Mesenchymal stem cell (in vitro differentiated cells and primary cell): ENCODE measurements at regions not wholly inside any gene's neighbourhood (a gene's known extent, or its start where the extent isn't known, plus 50 kb on each side); places are given as distances from the start of the nearest gene placed in this dataset.
A peak's percentile ranks its signal among the peaks of the same experiment; 100 is the strongest.

Experiments
- DNase-seq: peaks from one replicate; pipeline ENCODE4 v3.0.0-alpha.2; 2013
- H2AFZ ChIP-seq: one replicate; pipeline ENCODE4 v1.6.1; 2013; ENCODE audit warnings: low read depth, mild to moderate bottlenecking, control low read depth, inconsistent platforms, low read length, moderate library complexity
- H2AK5ac ChIP-seq: 2 replicates; pipeline ENCODE4 v1.6.1; 2013; ENCODE audit warnings: low read length, moderate library complexity, mild to moderate bottlenecking, inconsistent platforms; ENCODE audit not compliant: severe bottlenecking
- H2BK120ac ChIP-seq: one replicate; pipeline ENCODE4 v1.6.1; 2013; ENCODE audit warnings: low read depth, mild to moderate bottlenecking, inconsistent platforms, low read length, moderate library complexity
- H2BK12ac ChIP-seq, 2 experiments: one replicate each; pipeline ENCODE4 v1.6.1; 2013; ENCODE audit warnings: inconsistent platforms in 2 of 2, low read length in 2 of 2, mild to moderate bottlenecking in 2 of 2, moderate library complexity in 2 of 2, control low read depth in 1 of 2
- H2BK15ac ChIP-seq: one replicate; pipeline ENCODE4 v1.6.1; 2013; ENCODE audit warnings: mild to moderate bottlenecking, low read depth, inconsistent platforms; ENCODE audit not compliant: poor library complexity, severe bottlenecking
- H2BK5ac ChIP-seq: 2 replicates; pipeline ENCODE4 v1.6.1; 2013; ENCODE audit warnings: low read depth, mild to moderate bottlenecking, low read length, control low read depth, inconsistent platforms; ENCODE audit not compliant: poor library complexity, severe bottlenecking
- H3K14ac ChIP-seq, 2 experiments: one replicate each; pipeline ENCODE4 v1.6.1; 2013; ENCODE audit warnings: inconsistent platforms in 2 of 2, low read length in 2 of 2, control low read depth in 1 of 2, mild to moderate bottlenecking in 1 of 2, moderate library complexity in 1 of 2
- H3K18ac ChIP-seq, 2 experiments: one replicate each; pipeline ENCODE4 v1.6.1; 2013; ENCODE audit warnings: inconsistent platforms in 2 of 2, low read length in 2 of 2, control low read depth in 1 of 2, low read depth in 1 of 2, mild to moderate bottlenecking in 1 of 2
- H3K23ac ChIP-seq, 2 experiments: one replicate each; pipeline ENCODE4 v1.6.1; 2013; ENCODE audit warnings: inconsistent platforms in 2 of 2, low read length in 2 of 2, mild to moderate bottlenecking in 2 of 2, moderate library complexity in 2 of 2, control low read depth in 1 of 2
- H3K27ac ChIP-seq: 2 replicates; pipeline ENCODE4 v1.5.1; 2013; ENCODE audit warnings: mild to moderate bottlenecking, moderate library complexity, low read length, control low read depth, inconsistent platforms; ENCODE audit not compliant: poor library complexity, severe bottlenecking
- H3K27me3 ChIP-seq, 2 experiments: 2 replicates each; pipeline versions ENCODE4 v1.6.1 to v1.7.0; 2013; ENCODE audit warnings: low read length in 2 of 2, mild to moderate bottlenecking in 2 of 2, moderate library complexity in 2 of 2, control low read depth in 1 of 2, inconsistent platforms in 1 of 2; ENCODE audit not compliant: control insufficient read depth in 1 of 2, insufficient read depth in 1 of 2
- H3K36me3 ChIP-seq, 2 experiments: 2 replicates each; pipeline versions ENCODE4 v1.6.1 to v1.7.0; 2013; ENCODE audit warnings: low read length in 2 of 2, control low read depth in 1 of 2, inconsistent platforms in 1 of 2, low read depth in 1 of 2, mild to moderate bottlenecking in 1 of 2; ENCODE audit not compliant: insufficient read depth in 2 of 2, control insufficient read depth in 1 of 2
- H3K4ac ChIP-seq, 2 experiments: one replicate each; pipeline ENCODE4 v1.6.1; 2013; ENCODE audit warnings: inconsistent platforms in 2 of 2, low read length in 2 of 2, mild to moderate bottlenecking in 2 of 2, moderate library complexity in 2 of 2, control low read depth in 1 of 2, low read depth in 1 of 2
- H3K4me1 ChIP-seq: 2 replicates; pipeline ENCODE4 v1.6.1; 2013; ENCODE audit warnings: low read depth, low read length, control low read depth; ENCODE audit not compliant: control insufficient read depth, insufficient read depth
- H3K4me2 ChIP-seq: 2 replicates; pipeline ENCODE4 v1.6.1; 2013; ENCODE audit warnings: low read length, mild to moderate bottlenecking, inconsistent platforms; ENCODE audit not compliant: poor library complexity, severe bottlenecking
- H3K4me3 ChIP-seq, 2 experiments: 2 replicates each; pipeline versions ENCODE4 v1.5.1 to v1.7.0; 2013; ENCODE audit warnings: low read length in 2 of 2, mild to moderate bottlenecking in 2 of 2, control low read depth in 1 of 2, low read depth in 1 of 2; ENCODE audit not compliant: insufficient read depth in 1 of 2
- H3K79me1 ChIP-seq: replicated peaks from 2 replicates; pipeline ENCODE4 v1.6.1; 2013; ENCODE audit warnings: mild to moderate bottlenecking, control low read depth, low read length, inconsistent platforms; ENCODE audit not compliant: poor library complexity, severe bottlenecking
- H3K9ac ChIP-seq: 2 replicates; pipeline ENCODE4 v1.7.0; 2013; ENCODE audit warnings: mild to moderate bottlenecking, low read length, moderate library complexity
- H3K9me3 ChIP-seq: 2 replicates; pipeline ENCODE4 v1.7.0; 2013; ENCODE audit warnings: mild to moderate bottlenecking, low read length; ENCODE audit not compliant: control insufficient read depth
- H4K8ac ChIP-seq: one replicate; pipeline ENCODE4 v1.6.1; 2013; ENCODE audit warnings: inconsistent platforms, mild to moderate bottlenecking, low read length, moderate library complexity
- H4K91ac ChIP-seq: one replicate; pipeline ENCODE4 v1.6.1; 2013; ENCODE audit warnings: mild to moderate bottlenecking, low read length, inconsistent platforms
- WGBS: methylation state at CpG from one replicate; pipeline ENCODE4 v1.1.7; 2013; ENCODE audit warnings: mixed read lengths; 5-methylcytosine and 5-hydroxymethylcytosine counted together

DNA sequence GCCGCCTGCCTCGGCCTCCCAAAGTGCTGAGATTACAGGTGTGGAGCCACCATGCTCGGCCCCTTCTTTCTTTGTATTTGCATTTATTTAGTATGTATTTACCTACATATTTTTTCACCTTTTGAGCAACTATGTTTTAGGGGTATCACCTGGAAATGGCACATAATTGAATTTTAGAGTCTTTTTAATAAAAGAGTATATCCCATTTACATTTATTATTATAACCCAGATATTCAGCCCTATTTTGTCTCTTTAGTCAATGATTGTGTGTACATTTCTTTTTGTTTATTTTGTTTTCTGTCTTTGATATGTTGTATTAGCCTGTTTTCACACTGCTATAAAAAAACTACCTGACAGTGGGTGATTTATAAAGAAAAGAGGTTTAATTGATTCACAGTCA, 56.8 kb upstream of the CCND1 start:
- Histone ChIP-seq H3K79me1 (no peaks in the 10 kb centered on the region), H3K4me3 (no peak overlapping the region), H3K9ac (no peak overlapping the region), H3K4me2 (no peak overlapping the region), H3K9me3 (no peaks in the 10 kb centered on the region), H3K4ac (no peak overlapping the region), H3K18ac (no peak overlapping the region), H3K14ac (no peak overlapping the region), H2BK5ac (no peak overlapping the region), H2BK120ac (no peak overlapping the region), H3K27me3 (peaks cover 1 to 7% of the 10 kb centered on the region in 2 experiments), H2BK12ac (no peak overlapping the region), H3K4me1 (peaks cover 3% of the 10 kb centered on the region), H4K91ac (no peak overlapping the region), H3K27ac (no peak overlapping the region), H2BK15ac (no peak overlapping the region), H2AFZ (no peak overlapping the region), H4K8ac (no peak overlapping the region), H2AK5ac (no peak overlapping the region), H3K36me3 (no peaks in the 10 kb centered on the region), H3K23ac (no peak overlapping the region)
- no CpG with 5 or more reads among the region's 3 CpGs for WGBS
- DNase-seq, result no peak

GRCh38 chr11:69585385-69585784, 55.6 kb upstream of the CCND1 start:
- H3K4me1 ChIP-seq, result peaks cover 3% of the 10 kb centered on the region
- 100% methylated on average over 3 of the region's 3 CpGs for WGBS
- no peak overlapping the region for H2AK5ac ChIP-seq
- H3K79me1 ChIP-seq, result no peaks in the 10 kb centered on the region
- H3K4ac ChIP-seq, result no peak overlapping the region
- no peak overlapping the region for H2AFZ ChIP-seq
- H3K18ac ChIP-seq, result no peak overlapping the region
- H3K4me3 ChIP-seq, result no peak overlapping the region
- H2BK120ac ChIP-seq, result no peak overlapping the region
- no peaks in the 10 kb centered on the region for H3K9me3 ChIP-seq
- H3K23ac ChIP-seq, result no peak overlapping the region
- peaks cover 0 to 6% of the 10 kb centered on the region in 2 experiments for H3K27me3 ChIP-seq
- H2BK5ac ChIP-seq, result no peak overlapping the region
- no peak overlapping the region for H4K8ac ChIP-seq
- H2BK15ac ChIP-seq, result no peak overlapping the region
- no peak overlapping the region for H3K27ac ChIP-seq
- H3K36me3 ChIP-seq, result no peaks in the 10 kb centered on the region
- no peak overlapping the region for H2BK12ac ChIP-seq
- H3K14ac ChIP-seq, result no peak overlapping the region
- no peak overlapping the region for H3K9ac ChIP-seq
- no peak overlapping the region for H3K4me2 ChIP-seq
- H4K91ac ChIP-seq, result no peak overlapping the region
- DNase-seq, result no peak

- H3K23ac ChIP-seq, result no peak overlapping the region
- H3K27me3 ChIP-seq, result no peaks in the 10 kb centered on the region
- no peak overlapping the region for H3K4ac ChIP-seq
- H3K9me3 ChIP-seq, result peaks cover 8% of the 10 kb centered on the region
- peak overlapping the region; percentile 36 for H4K8ac ChIP-seq
- no peak overlapping the region for H3K4me2 ChIP-seq
- peak overlapping the region; percentile 70 for H3K9ac ChIP-seq
- H3K36me3 ChIP-seq, result no peaks in the 10 kb centered on the region
- peaks cover 3% of the 10 kb centered on the region for H3K4me1 ChIP-seq
- H2BK120ac ChIP-seq, result no peak overlapping the region
- H3K27ac ChIP-seq, result no peak overlapping the region
- H3K79me1 ChIP-seq, result no peaks in the 10 kb centered on the region
- no peak overlapping the region for H3K14ac ChIP-seq
- no peak overlapping the region for H2AK5ac ChIP-seq
- no peak overlapping the region for H2AFZ ChIP-seq
- H4K91ac ChIP-seq, result no peak overlapping the region
- WGBS, result 78% methylated on average over 5 of the region's 5 CpGs
- no peak overlapping the region for H2BK15ac ChIP-seq
- no peak overlapping the region for H3K4me3 ChIP-seq
- no peak overlapping the region for H3K18ac ChIP-seq
- peak; percentile 50 for DNase-seq
- no peak overlapping the region for H2BK12ac ChIP-seq
- H2BK5ac ChIP-seq, result no peak overlapping the region
Measured at GRCh38 chr11:69587454-69588090, 53.4 kb upstream of the CCND1 start.

DNA sequence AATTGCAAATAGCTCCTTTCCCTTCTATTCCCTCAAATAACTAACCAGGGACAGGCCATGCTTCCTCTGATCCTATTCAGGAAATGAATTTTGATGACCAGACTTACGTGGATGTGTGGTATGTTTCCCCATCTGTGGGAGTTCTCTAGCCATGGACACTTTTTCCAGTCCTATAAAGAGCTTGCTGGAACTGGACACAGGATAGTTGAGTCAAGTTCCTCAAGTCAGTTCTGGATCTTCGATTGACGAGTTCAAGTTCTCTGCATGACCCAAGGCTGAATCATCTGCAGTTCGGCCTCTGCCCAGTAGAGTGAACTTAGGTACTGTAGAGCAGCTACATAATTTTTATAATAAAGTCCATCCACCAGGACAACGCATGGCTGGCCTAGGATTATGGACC, 52.7 kb upstream of the CCND1 start:
- no peak overlapping the region for H2BK15ac ChIP-seq
- no peak overlapping the region for H4K91ac ChIP-seq
- no peak overlapping the region for H2BK12ac ChIP-seq
- H2BK5ac ChIP-seq, result no peak overlapping the region
- no peaks in the 10 kb centered on the region for H3K27me3 ChIP-seq
- no peaks in the 10 kb centered on the region for H3K79me1 ChIP-seq
- peaks cover 3% of the 10 kb centered on the region for H3K4me1 ChIP-seq
- 12% methylated on average over 4 of the region's 5 CpGs for WGBS
- H3K36me3 ChIP-seq, result no peaks in the 10 kb centered on the region
- H3K27ac ChIP-seq, result no peak overlapping the region
- no peak overlapping the region for H3K23ac ChIP-seq
- H4K8ac ChIP-seq, result no peak overlapping the region
- H3K4ac ChIP-seq, result no peak overlapping the region
- H3K4me3 ChIP-seq, result no peak overlapping the region
- H2BK120ac ChIP-seq, result no peak overlapping the region
- DNase-seq, result peak; percentile 58
- H3K9me3 ChIP-seq, result peaks cover 8% of the 10 kb centered on the region
- no peak overlapping the region for H2AK5ac ChIP-seq
- H2AFZ ChIP-seq, result no peak overlapping the region
- H3K9ac ChIP-seq, result peak overlapping the region; percentile 70
- no peak overlapping the region for H3K4me2 ChIP-seq
- H3K14ac ChIP-seq, result no peak overlapping the region
- no peak overlapping the region for H3K18ac ChIP-seq
